OCI-LY7 (cell line): ENCODE measurements at regions not wholly inside any gene's neighbourhood (a gene's known extent, or its start where the extent isn't known, plus 50 kb on each side); places are given as distances from the start of the nearest gene placed in this dataset.

Experiments
- CTCF ChIP-seq: fragments of 200-600 bp; sonication (generic); conservative IDR thresholded peaks from 2 replicates; pipeline ENCODE4 v1.5.1; 2014; ENCODE audit warnings: mild to moderate bottlenecking, antibody characterized with exemption, low read length, moderate library complexity, mixed read lengths
- EZH2phosphoT487 ChIP-seq: fragments of 200-600 bp; sonication (generic); IDR thresholded peaks from 2 replicates; pipeline ENCODE4 v1.6.1; 2018; ENCODE audit warnings: low read depth, borderline replicate concordance, mild to moderate bottlenecking, mixed run types, antibody characterized with exemption, low read length, moderate library complexity, mixed read lengths

GRCh38 chr4:131609039-131609438 is 1540.1 kb upstream of the PCDH10 start:
- TF ChIP-seq EZH2phosphoT487 (no peak), CTCF (no peak)
